ENCODE measurements at regions not wholly inside any gene's neighbourhood (a gene's known extent, or its start where the extent isn't known, plus 50 kb on each side); places are given as distances from the start of the nearest gene placed in this dataset.

DNA sequence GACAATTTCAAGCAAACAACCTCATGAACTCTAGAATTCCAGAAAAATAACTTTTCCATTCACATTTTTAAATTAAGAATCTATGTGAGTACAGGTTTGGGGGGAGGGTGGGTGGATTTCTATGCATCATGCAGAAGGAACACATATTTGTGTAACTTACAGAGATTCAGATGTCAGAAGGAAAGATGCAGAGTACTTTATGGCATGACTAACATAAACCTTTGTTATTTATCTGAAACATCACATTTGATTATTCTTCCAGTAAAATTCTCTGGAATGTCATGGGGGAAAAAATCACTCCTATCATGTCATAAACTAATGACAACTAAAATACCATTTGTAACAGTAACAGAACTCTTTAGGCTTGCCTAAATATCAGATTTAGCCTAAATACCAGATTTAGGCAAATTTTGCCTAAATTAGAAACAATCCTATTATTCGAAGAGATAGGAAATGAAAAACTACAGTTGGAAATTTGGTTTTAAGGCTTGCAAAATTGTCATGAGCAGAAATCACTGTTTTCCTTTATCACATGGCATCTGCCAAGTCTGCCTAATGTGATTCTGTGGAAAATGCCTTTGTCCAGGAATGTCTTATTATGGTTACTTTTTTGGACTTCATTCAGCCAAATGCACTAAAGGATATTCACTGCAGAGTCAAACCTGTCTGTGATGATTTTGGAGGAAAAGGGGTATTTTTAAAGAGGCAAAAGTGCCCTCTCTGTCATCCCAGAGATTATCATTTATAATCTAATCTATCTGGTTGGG, 527.7 kb upstream of the CELF2 start:
- no peak for DNase-seq

DNA sequence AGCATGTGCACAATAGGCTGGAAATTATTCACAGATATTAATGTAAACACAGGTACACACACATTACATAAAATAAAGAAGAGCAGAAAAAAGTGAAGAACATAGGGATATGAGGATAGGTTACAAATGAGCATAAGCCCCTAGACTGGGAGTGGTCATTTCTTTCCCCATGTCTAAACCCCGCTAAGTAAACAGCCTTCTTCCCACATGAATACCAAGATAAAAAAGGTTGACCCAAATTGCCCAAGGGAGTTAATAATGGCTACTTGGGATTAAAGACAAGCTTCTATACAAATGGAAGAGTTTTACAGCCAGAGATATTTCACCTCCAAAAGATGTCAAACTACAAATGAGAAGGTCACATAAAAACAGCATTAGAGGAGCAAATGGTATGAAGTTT, 527.1 kb upstream of the CELF2 start:
- no peak for DNase-seq

DNA sequence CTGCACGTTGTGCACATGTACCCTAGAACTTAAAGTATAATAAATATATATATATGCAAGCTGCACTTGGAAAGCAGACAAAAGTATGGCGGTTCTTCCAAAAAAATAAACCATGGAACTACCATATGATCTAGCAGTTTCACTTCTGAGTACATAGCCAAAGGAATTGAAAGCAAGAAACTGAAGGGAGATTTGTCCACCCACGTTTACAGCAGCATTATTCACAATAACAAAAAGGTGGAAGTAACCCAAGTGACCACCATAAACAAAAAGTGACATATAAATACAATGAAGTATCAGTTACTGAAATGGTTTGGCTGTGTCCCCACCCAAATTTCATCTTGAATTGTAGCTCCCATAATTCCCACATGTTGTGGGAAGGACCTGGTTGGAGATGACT, 525.3 kb upstream of the CELF2 start:
- no peak for DNase-seq

DNA sequence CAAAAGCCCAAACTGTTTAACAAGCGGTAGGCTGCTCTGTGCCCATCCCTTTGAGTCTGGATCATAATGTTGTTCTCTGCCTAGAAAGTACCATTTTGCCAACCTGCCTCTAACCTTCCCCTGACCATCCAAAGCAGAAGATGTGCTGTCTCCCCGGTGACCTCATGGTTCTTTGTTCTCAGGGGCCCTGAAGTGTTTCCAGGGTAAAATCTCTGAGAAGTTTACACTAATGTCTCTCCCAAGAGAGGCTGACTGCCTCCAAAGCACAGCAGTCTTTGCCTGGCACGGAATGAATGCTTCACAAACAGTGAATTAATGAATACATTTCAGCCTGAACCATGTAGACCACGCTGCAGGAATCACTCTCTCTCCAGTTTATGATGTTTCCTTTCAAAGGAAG, 523.8 kb upstream of the CELF2 start:
- DNase-seq: no peak

DNA sequence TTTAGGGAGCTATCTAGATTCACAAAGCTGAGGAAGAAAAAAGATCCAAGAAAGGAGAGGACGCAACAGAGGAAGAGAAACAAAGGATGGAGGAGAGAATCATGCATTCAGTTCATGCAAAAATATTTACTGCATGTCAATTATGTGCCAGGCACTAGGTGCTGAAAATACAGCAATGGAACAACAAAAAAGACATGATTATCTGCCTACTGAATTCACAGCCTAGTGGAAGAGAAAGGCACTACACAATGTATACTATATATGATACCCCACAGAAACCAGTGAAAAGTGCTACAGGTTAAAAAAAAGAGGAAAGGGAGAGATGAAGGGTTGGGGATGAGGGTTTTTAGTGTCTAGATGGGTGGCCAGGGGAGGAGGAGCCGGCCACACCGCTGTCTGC, 520.4 kb upstream of the CELF2 start:
- DNase-seq: no peak

DNA sequence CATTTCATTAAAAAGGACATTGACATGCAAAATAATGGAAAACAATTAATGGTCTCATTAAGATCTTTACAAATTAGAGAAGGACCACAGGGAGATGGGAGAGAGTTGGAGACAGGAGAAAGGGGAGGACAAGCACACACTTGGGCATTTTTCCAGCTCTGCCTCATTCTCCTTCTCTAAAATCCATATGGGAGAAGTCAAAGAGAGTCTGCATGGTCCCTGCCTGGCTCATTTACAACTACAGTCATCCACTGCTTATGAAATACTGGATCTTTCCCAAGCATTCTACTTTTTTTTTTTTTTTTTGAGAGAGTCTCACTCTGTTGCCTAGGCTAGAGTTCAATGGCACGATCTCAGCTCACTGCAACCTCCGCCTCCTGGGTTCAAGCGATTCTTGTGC, 518.9 kb upstream of the CELF2 start:
- no peak for DNase-seq

DNA sequence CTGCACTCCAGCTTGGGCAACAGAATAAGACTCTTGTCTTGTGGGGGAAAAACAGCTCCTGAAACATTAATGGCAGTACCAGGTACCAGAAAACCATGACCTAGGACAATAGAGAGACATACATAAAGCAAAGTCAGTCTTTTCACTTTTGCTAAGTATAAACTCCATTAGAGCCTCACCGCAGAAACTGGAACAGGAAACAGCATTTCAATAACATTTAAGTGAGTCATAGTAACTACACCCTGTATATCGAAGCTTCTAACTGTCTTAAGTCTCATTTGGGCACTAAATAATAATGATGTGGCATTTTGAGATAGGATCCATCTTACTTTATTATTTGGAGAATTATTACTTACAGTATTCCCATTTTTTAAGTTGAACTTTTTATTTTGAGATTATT, 517.8 kb upstream of the CELF2 start:
- DNase-seq: no peak

DNA sequence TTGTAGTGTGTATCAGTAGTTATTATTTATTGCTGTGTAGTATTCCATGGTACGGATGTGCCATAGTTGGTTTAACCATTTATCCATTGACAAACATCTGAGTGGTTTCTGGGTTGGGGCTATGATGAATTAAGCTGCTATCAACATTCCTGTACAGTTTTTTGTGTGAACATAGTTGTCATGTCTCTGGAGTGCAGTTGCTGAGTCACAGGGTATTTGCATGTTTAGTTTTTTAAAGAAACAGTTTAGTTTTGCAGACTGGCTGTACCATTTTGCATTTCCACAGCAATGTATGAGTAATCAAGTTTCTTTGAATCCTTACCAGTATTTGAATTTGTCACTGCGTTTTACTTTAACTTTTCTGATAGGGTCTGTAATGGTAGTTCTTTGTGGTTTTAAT, 516.7 kb upstream of the CELF2 start:
- no peak for DNase-seq

DNA sequence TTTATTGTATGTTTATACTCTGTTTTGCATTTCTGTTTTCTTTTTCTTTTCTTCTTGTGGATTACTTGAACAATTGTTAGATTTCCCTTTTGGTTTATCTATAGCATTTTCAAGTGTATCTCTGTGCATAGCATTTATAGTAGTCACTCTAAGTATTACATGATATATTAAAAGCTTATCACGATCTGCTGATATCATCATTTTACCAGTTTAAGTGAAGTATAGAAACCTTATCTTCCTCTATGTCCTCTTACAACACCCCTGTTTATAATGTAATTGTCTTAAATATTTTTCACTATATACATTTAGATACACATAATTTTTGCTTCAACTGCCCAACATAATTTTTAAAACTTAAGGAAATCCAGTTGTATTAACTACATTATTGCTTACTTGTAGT, 513.9 kb upstream of the CELF2 start:
- DNase-seq: no peak

DNA sequence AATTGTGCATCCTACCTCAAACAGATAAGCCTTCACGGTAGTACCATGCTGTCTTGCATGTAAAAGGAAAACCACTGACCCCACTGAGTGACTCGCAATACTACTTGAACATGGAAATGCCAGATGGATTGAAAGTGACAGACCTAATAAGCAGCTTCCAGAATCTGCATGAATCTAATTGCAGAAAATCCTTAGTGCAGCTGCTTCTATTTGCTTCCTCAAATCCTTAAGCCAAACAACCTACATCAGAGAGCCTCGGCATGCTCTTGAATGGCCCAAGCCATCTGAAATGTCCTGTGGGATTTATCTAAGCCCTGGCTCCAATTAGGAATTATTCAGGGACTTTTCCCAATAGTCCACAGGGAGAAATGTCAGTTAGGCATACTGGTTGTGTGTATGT, 509.5 kb upstream of the CELF2 start:
- no peak for DNase-seq

DNA sequence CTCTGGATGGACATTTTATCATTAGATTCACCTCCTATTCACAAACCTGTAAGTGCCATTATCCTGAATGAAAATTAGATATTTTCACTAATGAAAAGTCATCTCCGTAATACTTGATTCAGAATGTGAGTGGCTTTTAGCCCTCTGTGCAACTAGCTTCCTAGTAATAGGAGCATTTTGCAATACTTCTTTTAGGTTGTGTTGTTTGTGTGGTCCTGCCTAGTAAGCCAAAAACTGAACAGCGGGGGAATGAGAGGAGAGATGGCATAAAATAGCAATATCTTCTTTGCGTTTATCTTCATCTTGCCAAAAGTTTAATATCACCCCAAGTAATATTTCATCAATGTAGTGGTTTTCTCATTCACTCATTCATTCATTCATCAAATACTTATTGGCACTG, 507.5 kb upstream of the CELF2 start:
- DNase-seq: no peak

DNA sequence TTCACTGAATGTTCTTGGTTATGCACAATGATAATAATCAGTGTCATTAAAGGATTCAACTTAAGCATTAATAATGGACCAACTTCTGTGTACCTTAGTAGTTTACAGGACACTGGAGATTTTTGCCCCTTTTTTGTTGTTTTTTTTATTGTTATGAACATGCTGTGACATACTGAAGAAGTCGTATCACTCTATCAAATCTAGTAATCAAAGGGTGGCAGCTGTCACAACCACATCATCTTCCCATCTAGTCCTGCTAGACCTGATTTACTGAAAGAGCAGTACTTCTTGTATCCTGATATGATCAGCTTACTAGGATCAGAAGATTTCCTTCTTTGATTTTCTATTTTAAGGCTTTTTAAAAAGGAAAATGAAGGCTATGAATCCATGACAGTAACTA, 504.6 kb upstream of the CELF2 start:
- no peak for DNase-seq

DNA sequence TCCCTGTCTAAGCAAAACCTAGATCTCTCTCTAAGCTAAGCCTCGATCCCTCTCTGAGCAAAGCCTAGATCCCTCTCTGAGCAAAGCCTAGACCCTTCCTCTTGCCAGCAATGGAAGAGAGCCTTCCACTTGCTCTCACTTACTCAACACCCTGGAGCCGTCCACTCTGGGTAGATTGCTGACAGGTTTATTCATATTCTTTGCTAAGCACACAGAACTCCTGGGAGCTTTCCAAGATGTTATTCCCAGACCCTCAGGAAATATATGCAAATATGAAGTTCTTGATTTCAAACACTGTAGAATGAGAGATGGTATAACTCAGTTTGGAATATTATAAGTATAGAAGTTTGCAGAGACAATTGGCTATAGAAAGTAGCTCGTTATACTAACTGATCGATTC, 503.8 kb upstream of the CELF2 start:
- DNase-seq: no peak

DNA sequence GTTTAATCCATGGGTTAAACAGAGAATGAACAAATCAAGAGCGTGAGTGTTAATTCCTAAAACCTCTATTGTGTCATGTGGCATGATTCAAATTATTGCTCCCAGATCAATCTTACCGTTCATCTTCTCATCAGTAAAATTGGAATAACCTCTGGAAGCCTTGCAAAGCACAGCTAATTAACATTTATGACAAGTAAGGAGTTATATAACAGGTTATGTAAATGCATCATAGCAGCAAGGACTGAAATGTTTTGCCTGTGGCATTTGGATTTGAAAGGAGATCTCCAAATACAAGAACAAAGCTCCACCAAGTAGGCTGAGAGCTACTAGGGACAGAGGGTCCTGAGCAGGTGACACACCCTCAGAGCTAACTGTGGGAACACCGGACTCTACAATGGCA, 502.9 kb upstream of the CELF2 start:
- DNase-seq: no peak

DNA sequence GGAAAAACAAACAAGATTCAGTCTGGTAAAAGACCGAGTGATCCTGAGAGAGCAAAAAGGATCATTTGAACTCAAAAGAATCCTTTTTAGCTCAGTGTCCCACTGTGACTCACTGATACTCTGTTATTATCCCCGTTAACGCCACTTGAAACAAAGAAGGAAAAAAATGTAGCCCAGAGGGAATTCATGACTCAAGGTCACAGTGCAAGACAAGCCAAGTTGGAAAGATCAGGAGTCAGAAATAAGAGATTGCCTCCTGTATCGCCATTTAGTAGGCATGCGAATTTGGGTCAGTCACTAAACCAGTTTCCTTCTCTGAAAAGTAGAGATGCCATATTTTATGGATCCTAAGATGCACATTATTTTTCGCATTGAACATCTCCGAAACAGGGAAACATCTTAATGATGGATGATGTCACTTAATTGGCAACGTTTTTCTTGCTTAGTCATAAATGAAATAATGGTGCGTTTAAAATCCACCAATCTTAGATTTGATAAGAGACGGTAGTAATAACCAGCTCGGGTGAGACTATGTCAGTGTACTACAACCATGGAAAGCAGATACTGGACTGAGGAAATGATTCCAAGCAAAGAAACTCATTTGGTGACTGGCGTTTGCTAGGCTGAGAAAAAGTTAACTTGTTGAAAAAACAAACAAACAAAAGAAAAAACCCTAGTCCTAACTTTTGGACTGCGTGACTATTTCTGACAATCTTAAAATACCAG, 502.0 kb upstream of the CELF2 start:
- no peak for DNase-seq

DNA sequence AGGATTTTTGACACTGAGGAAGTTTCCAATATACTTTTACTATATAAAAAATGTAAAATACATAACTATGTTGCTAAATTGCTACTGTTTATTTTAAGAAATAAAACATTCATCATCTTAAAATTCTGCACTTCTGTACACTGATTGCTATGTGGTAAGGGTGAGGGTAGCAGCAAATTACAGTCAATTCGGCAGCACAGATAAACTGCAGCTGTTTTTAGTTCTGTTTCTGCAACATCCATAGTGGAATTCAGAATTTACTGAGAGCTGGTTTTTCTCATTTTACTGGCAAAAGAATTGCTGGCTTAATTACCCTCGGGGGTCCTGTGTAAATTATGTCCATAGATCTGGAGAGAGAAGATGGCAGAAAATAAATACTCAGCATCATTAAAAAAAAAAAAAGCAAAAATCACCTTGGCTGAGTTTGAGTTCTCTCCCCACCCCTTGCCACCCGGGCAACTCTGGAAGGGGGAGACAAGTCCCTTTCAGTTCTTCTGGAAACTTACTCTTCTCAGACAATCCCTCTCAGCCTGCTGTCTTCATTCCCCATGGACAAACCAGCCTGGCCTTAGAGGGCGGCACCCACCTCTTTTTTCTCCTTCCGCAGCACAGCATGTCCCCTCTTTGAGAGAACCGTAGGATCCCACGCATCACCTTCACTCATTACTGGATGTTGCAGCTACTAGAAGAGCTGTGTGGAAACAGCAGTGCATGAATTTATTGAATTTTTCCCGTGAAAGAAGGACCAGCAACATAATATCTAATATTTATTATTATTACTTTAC, 501.1 kb upstream of the CELF2 start:
- DNase-seq: no peak

DNA sequence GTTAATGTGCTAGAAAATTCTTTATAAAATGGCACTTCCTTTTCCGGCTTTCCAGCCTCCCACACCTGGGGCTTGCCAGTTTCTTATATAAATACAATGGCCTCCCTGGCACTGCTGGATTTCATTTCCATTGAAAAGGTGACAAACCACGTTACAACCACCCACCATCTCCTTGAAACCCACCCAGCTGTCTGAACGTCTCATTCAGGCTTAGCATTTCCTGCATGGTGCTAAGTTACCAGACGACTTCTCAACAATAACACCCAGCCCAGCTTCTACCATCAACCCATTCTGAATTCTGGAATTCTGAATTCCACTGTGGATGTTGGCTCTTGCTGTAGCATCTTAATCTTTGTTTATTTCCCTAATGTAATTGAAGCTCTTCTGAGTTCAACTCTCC, 499.8 kb upstream of the CELF2 start:
- DNase-seq: no peak

DNA sequence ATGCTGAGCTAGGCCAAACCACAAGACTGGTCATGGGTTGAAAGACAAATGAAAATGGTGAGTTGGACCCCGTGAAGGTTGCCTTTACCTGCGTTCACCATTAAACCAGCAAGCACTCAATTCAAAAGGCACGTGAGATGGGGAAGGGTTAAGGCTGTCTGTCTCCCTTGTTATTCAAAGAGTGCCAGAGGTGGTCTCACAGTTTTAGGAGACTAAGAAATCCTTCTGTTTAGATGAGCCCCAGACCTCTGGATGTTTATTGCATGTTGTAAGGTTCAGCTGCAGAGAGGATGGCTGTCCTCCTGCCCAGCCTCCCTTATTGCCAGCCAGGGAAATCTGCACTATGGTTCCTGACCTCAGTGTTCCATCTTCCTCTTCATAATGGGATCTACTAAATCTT, 498.0 kb upstream of the CELF2 start:
- no peak for DNase-seq

DNA sequence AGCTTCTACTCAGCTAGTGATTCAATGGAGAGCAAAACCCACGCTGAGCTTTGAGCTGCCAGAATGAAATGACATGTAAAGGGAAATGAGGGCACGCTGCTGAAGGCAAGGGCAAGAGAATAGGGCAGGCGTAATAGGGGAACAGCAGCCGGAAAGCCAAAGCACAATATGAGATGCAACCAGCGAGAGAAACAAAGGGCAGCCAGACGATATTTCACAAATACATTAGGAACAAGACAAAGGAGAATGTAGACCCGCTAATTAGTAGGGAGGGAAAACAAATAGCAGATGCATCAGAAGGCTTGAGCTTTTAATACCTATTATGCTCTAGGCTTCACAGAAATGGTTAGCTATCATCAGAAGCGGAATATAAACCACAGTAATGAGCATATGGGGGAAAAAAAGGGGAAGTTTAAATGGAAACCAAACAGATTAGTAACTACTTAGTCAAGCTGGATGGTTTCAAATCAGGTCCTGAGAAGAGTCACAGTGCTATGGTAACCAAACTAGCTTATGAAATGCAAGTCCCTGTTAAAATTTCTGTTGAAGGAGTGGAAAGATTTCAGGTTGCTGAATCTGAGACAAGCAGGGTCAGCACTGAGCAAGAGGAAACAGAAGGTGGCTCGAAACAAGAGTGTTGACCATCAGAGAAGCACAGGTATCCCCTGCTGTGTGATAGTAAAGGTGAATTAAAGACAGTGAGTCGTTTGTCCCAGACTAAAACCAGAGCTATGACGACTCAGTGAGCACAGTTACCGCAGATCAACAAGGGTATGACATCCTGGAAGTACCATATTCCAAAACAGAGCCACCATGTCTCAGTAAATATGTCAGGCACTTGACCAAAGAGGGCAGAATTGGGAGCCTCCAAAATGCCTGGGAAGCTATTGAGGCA, 496.9 kb upstream of the CELF2 start:
- no peak for DNase-seq

DNA sequence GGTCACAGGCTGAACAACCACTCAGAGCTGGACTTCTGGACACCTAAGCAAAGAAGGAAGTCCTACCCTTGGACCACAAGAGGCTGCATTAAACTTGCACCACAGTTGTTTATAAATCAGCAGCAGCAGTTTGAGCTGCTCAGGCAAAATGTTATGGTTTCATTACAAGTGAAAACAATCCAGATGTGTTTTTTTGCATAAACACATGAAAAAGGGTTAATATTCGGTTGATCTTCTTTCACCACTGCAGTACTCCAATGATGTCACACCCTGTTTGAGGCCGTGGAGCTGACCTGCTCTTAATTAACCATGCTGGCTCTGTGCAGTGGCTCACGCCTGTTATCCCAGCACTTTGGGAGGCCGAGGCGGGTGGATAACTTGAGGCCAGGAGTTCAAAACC, 490.8 kb upstream of the CELF2 start:
- no peak for DNase-seq

DNA sequence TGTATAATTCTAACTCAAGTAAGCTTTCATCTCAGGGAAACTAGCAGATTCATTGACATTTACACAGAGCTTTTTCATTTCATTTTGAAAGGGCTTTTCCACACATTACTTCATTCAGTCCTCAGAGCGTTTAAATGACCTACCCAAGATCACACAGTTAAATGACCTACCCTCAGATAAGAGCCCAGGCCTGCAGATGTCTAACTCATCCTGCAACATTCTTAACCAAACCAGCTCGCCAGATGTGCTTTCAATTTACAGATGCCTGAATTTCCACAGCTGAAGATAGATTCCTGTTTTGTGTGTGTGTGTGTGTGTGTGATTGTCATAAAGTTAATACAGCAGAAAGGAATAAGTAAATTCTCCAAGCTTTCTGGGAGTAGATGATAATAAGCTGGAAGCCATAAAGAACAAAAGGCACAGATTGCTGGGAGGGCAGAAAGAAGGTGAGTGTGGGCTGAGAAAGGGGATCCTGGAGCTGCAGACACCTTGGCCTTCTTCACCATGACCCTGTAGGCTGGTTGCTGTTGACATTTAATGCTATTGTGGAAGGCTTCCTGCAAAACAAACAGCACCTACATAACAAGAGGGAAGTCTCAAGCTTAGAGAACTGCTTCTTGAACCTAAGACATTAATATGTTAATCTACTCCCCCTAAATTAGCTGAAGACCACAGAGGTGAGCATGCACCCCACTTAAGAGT, 489.7 kb upstream of the CELF2 start:
- DNase-seq: no peak

DNA sequence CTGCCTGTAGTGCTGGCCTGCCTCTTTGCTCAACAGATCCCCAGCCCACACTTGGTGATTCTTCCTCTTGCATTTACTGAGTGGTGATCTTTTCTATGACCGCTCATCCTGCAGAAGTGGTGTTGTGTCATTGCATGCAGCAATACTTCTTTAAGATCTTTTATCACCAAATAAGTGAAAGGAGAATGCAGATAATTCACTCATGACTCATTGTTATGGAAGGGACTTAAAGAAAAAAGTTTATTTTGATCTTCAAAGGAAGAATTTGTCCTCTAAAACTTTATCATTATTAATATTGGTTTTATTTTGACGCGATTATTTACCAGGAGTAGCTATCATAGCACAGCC, 489.1 kb upstream of the CELF2 start:
- no peak for DNase-seq

DNA sequence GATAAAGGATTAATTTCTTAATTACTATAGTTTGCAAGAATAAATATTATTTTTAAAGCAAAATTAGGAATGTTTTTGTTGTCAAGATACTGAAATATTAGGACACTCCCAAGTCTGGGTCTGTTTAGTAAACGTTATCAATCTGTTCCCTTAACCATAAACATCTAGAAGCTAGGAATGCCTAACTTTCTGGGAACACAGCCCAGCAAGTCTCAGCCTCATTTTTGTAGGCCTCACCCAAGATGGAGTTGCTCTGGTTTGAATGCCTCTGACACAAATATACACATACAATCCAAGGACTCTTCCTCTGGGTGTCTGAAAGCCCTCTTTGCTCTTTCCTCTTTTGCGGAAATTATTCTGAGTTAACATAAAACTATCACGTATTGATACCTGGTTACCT, 487.4 kb upstream of the CELF2 start:
- DNase-seq: no peak
